ENCODE measurements at regions not wholly inside any gene's neighbourhood (a gene's known extent, or its start where the extent isn't known, plus 50 kb on each side); places are given as distances from the start of the nearest gene placed in this dataset.

GRCh38 chr13:62321895-62322294 is 906.2 kb upstream of the PCDH20 start:
- TF ChIP-seq CTCF (IDR thresholded peaks at IDR 0.05) = no peak
- no peak for TF ChIP-seq POLR2A (IDR thresholded peaks at IDR 0.05)
